Heart right ventricle (tissue), 16 donors: ENCODE measurements at regions not wholly inside any gene's neighbourhood (a gene's known extent, or its start where the extent isn't known, plus 50 kb on each side); places are given as distances from the start of the nearest gene placed in this dataset.

ENCODE experiments used
- ATAC-seq, 8 donors: fragments of 200-7000 bp; cut with Tn5 transposase; one replicate each; pipeline ENCODE4 v1.9.1; 2020; ENCODE audit warnings: mild to moderate bottlenecking in 8 of 8, moderate library complexity in 8 of 8, moderate number of reproducible peaks in 1 of 8
- DNase-seq, 2 donors: peaks; one replicate each; pipeline ENCODE4 v3.0.0-alpha.2; 2020
- H3K27ac ChIP-seq, 10 donors: fragments of 200-600 bp; sonication (generic) in 2 of 10; one replicate each; pipeline versions ENCODE4 v1.5.0 to v1.8.0; 2020 to 2022; ENCODE audit warnings: mild to moderate bottlenecking in 3 of 10
- H3K27me3 ChIP-seq, 7 donors: fragments of 200-600 bp; one replicate each; pipeline ENCODE4 v1.8.0; 2021 to 2022; ENCODE audit warnings: mild to moderate bottlenecking in 2 of 7
- H3K36me3 ChIP-seq, 9 donors: fragments of 200-600 bp; sonication (generic) in 1 of 9; one replicate each; pipeline versions ENCODE4 v1.5.0 to v1.8.0; 2020 to 2022; ENCODE audit warnings: mild to moderate bottlenecking in 2 of 9
- H3K4me1 ChIP-seq, 9 donors: fragments of 200-600 bp; sonication (generic) in 1 of 9; one replicate each; pipeline versions ENCODE4 v1.5.0 to v1.8.0; 2020 to 2022; ENCODE audit warnings: mild to moderate bottlenecking in 4 of 9
- H3K4me3 ChIP-seq, 10 donors: fragments of 200-600 bp; sonication (generic) in 2 of 10; one replicate each; pipeline versions ENCODE4 v1.5.0 to v1.8.0; 2020 to 2022; ENCODE audit warnings: mild to moderate bottlenecking in 7 of 10, moderate library complexity in 2 of 10
- H3K9me3 ChIP-seq, 11 donors: fragments of 200-600 bp in 10 of 11; sonication (generic) in 2 of 11; one replicate each; pipeline versions ENCODE4 v1.5.0 to v1.8.0; 2013 to 2022; ENCODE audit warnings: mild to moderate bottlenecking in 2 of 11, control low read depth in 1 of 11, moderate library complexity in 1 of 11
- CTCF ChIP-seq, 9 donors: fragments of 200-600 bp; sonication (generic) in 2 of 9; IDR thresholded peaks; one replicate each; pipeline versions ENCODE4 v1.5.0 to v1.8.0; 2021 to 2022; ENCODE audit warnings: antibody characterized with exemption in 9 of 9, mild to moderate bottlenecking in 5 of 9, moderate library complexity in 1 of 9
- WGBS, 2 donors: extraction: QIAGEN DNeasy Blood & Tissue Kit; methylation state at CpG; one replicate each; pipeline ENCODE4 v1.1.7; 2013; ENCODE audit warnings: inconsistent platforms in 1 of 2; 5-methylcytosine and 5-hydroxymethylcytosine counted together
- intact Hi-C, 10 donors: fragments of 100-400 bp; cut with DNase I; formaldehyde crosslinking; loops; one replicate each; pipeline versions ENCODE4 v1.11.1 to v1.14.2; 2022
- donor health status: Arrhythmogenic right ventricular cardiomyopathy.
- donor health status: ischemic (EF 13 %, LVEDD 7.1; RV severe dilation, severe dysfunction).
- donor health status: healthy with polysubstance abuse.
- donor health status: DM: no; HTN: yes; CAD: no.
- donor health status: DM: no; HTN: no; CAD: no.
- donor health status: ischemic (EF 25% LVEDD 6.9; RV normal size, moderate dysfunction).
- donor health status: ischemic (EF 25% LVEDD 5.7; RV mildly dilated, moderate dysfunction).
- donor health status: healthy.
- donor health status: DM: yes; HTN: yes; CAD: no.
- donor health status: Ischemic cardiomyopathy.
- donor health status: ischemic (EF 35%, LVEDD 5.7; RV mildly dilated, moderate dysfunction).
- donor health status: nonischemic (EF 11% LVEDD 7.7; RV severe dilation, severe dysfunction).
- donor health status: DM: yes; HTN: yes; CAD: no.
- donor health status: PGD.
- donor health status: ischemic (EF 29% LVEDD 5.4; RV normal size, mild dysfunction).
- donor health status: nonischemic (EF 23%, LVEDD 6.1; RV moderate dilation, normal function).

- Histone ChIP-seq H3K4me1 (peaks cover 0 to 4% (median 0%) of the 10 kb centered on the region in 9 donors), H3K4me3 (no peak overlapping the region), H3K27me3 (no peaks in the 10 kb centered on the region), H3K36me3 (no peaks in the 10 kb centered on the region), H3K27ac (no peak overlapping the region), H3K9me3 (no peaks in the 10 kb centered on the region)
- WGBS, 2 donors, result 47 to 67% methylated on average over 2 of the region's 2 CpGs
- no peak for DNase-seq
- ATAC-seq, result no peak
- TF ChIP-seq CTCF (IDR thresholded peaks at IDR 0.05), result no peak
- intact Hi-C loops, result no loop called here
Observed at GRCh38 chr6:103870970-103871369, 988.7 kb downstream of the HACE1 start.

- no peaks in the 10 kb centered on the region for H3K9me3 ChIP-seq
- no peak for TF ChIP-seq CTCF (IDR thresholded peaks at IDR 0.05)
- ATAC-seq (no peak), DNase-seq (no peak)
- intact Hi-C loops, result no loop called here
- H3K27me3 ChIP-seq, result no peaks in the 10 kb centered on the region
- H3K4me1 ChIP-seq, result no peaks in the 10 kb centered on the region
- no peak overlapping the region for H3K27ac ChIP-seq
- no peaks in the 10 kb centered on the region for H3K36me3 ChIP-seq
- WGBS, 2 donors, result 73 to 79% methylated on average over 3 of the region's 3 CpGs
- H3K4me3 ChIP-seq, result no peak overlapping the region
Observed at GRCh38 chr6:103862297-103862696, 997.4 kb downstream of the HACE1 start.

- no peak for DNase-seq
- ATAC-seq, result no peak
- Histone ChIP-seq H3K27ac (no peak overlapping the region), H3K4me3 (no peak overlapping the region), H3K4me1 (no peaks in the 10 kb centered on the region), H3K27me3 (no peaks in the 10 kb centered on the region), H3K36me3 (no peaks in the 10 kb centered on the region), H3K9me3 (no peaks in the 10 kb centered on the region)
- intact Hi-C loops, result no loop called here
- no peak for TF ChIP-seq CTCF (IDR thresholded peaks at IDR 0.05)
- 82 to 87% methylated on average over 2 of the region's 2 CpGs for WGBS, 2 donors
Observed at GRCh38 chr6:103858003-103858402, 1001.7 kb downstream of the HACE1 start.

- ATAC-seq (no peak), DNase-seq (no peak)
- H3K4me1 ChIP-seq, result no peaks in the 10 kb centered on the region
- intact Hi-C loops, result no loop called here
- no peaks in the 10 kb centered on the region for H3K27me3 ChIP-seq
- no peak overlapping the region for H3K4me3 ChIP-seq
- 53 to 60% methylated on average over 3 of the region's 3 CpGs for WGBS, 2 donors
- no peaks in the 10 kb centered on the region for H3K36me3 ChIP-seq
- no peak overlapping the region for H3K27ac ChIP-seq
- no peak for TF ChIP-seq CTCF (IDR thresholded peaks at IDR 0.05)
- no peaks in the 10 kb centered on the region for H3K9me3 ChIP-seq
Observed at GRCh38 chr6:103855750-103856149, 1004.0 kb downstream of the HACE1 start.

- TF ChIP-seq CTCF (IDR thresholded peaks at IDR 0.05), result no peak
- no peaks in the 10 kb centered on the region for H3K9me3 ChIP-seq
- H3K27ac ChIP-seq, result no peak overlapping the region
- H3K4me1 ChIP-seq, result no peaks in the 10 kb centered on the region
- DNase-seq (no peak), ATAC-seq (no peak)
- no peaks in the 10 kb centered on the region for H3K27me3 ChIP-seq
- intact Hi-C loops, result no loop called here
- H3K4me3 ChIP-seq, result no peak overlapping the region
- no peaks in the 10 kb centered on the region for H3K36me3 ChIP-seq
Observed at GRCh38 chr6:103854059-103854458, 1005.7 kb downstream of the HACE1 start.
